ENCODE measurements at regions not wholly inside any gene's neighbourhood (a gene's known extent, or its start where the extent isn't known, plus 50 kb on each side); places are given as distances from the start of the nearest gene placed in this dataset.
A peak's percentile ranks its signal among the peaks of the same experiment; 100 is the strongest.

DNA sequence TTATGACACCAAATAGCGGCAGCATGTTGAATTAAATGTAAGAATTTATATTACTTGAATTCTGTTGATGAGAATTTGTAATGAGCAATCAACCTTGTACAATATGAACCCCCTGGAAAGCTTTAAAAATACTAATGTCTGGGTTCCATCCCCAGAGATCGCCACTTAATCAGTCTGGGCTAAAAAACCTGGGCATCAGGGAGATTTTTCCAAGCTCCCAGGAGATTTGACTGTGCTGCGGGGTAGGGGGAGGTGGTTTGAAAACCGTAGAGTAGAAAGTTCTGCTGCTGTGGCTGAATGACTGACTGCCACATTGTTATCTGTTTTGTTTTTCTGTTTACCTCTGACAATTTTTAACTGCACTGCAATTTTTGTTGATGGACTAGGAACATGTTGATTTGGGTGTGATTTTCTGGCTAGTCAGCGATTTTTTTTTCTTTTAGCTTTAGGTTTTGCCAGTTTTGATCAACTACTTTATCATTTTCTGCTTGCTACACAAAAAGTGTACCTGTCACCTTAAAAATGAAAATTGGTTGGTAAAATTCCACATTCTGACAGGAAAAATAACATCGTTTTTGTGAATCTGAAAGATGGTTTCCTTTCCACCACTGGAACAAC, 79.3 kb downstream of the PCTP start:
- no peak for DNase-seq (ENCODE audit: low read depth in 2 of 2)

DNA sequence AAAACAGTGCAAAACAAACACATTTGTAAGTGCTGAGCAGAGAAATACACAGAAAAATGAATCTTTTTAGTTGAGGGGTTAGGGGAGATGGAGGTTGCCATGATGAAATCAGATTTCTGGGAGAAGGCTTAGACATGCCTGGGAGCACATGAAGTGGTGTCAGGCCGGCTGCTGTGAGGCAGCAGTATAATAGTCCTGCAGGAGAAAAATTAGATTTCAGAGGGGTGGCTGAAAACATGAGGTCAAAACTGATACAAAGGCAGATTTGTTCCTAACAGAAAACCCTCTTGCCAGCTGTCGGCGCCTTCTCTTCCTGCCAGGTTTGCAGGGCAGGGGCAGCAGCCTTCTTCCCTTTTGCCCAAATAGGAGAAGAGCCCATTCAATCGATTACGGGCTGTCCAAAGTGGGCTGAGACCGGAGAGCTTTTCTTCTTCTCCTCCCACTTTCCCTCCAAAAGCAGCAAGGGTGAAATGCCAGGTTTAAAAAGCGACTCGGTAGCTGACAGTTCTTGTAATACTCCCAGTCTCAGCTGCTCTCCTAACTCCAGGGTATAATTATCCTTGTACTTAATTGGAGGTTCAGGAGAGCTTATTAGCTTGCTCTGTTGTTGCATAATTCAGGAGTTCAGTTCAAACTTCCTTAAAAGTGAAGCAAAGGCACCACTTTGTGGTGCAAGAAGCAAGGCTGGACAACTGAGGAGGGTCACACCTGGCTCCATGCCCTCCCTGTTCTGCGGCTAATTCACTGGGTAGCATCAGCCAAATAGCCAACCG, 80.0 kb downstream of the PCTP start:
- no peak for DNase-seq (ENCODE audit: low read depth in 2 of 2)

DNA sequence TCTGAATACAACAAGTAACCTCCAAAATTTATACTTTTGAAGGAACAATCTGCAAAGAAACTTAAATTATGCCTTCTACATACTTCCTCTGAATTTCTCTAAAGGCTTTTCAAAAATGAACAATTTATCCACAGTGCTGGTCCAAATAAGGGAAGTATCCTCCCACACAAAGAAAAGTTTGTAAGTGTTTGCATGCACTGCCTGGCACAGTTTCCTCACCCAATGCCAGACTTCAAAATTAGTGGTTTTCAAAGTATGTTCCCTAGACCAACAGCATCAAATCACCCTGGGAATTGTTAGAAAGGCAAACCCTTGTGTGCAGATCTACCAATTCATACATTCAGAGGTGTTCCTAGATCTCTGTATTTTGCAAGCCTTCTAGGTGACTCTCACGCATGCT, 82.5 kb downstream of the PCTP start:
- no peak for DNase-seq (ENCODE audit: low read depth in 2 of 2)

DNA sequence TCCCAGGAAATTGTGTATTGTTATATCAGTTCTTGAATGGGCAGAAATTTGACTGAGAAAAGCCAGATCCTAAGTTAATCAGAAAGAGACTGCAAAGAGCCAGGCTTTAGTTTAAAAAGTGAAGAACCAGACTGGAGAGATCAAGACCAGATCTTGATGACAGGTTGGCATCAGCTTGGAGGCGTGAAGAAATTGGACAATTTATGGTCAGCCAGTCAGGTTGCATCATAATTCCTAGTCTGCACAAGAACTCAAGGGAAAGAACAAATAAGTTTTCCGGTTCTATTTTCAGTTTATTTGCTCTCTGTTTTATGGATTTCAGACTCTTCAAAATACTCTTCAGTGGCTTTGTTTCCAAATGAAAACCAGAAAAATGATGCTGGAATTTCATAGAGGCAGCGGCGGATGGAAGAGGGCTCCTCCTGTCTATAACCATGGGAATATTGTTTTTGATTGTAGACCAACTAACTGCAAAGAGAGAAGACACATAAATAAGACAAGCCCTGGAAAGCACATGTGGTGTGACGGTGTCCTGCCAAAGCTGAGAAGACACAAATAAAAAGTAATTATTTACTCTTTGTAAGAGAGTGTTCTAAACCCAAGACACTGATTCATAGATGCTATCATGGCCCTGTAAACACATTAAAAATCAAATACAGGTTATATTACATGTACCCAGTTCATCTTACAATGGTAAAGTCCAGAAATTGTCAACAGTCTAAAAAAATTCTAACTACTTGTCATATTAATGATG, 91.7 kb downstream of the PCTP start:
- DNase-seq (ENCODE audit: low read depth in 2 of 2) = no peak

DNA sequence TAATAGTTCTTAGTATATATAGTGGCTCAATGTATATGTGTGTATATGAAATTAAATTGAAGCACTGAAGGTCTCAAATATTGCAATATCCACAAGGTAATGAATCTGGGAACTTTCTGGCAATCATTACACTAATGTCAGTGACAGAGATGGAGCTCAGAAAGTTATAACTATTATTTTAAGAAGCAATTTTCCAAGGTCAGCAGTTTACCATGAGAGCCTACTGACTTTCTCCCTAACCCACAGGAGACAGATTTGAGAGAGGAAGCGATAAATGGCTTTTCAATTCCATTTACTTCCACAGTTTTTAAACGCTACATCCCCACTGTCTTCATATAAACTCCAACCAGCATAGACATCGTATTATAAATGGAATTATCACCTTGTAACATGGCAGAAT, 92.9 kb downstream of the PCTP start:
- DNase-seq (ENCODE audit: low read depth in 2 of 2) = no peak

DNA sequence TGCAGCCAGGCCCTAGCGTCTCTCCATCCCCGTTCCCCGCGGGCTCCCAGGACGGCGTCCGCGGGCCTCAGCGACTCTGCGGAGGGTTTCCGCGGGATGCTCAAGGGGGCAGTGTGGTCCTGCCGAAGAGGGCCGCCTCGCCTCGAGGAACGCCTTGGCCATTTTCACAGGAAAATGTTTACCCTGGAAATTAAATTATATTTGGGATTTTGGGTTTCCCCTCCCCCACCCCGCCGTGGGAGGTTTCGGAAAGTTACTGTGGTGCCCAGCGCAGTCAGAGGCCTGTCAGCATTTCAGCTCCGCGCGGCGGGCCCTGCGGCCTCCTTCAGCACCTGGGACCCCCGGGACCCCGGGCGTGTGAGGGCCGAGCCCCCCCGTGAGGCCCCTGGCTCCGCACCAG, 94.5 kb downstream of the PCTP start:
- DNase-seq (ENCODE audit: low read depth in 2 of 2) = peak; percentile 4 to 8

DNA sequence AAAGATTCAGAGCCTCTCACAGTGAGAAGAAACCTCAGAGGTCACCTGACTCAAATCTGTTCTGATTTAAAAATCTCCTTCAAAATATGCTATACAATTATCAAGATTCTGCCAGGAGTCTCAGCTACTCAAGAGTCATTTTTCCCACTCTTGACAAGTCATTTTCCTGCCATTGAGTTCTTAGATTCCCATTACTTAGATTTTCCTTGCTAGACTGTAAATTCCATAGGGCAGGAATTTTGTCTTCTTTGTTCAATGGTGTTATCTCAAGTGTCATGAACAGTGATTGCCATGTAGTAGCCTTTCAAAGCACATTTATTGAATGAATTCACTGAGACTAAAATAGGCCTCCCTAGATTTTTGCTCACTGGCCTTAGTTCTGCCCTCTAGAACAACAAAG, 95.9 kb downstream of the PCTP start:
- DNase-seq (ENCODE audit: low read depth in 2 of 2) = no peak

DNA sequence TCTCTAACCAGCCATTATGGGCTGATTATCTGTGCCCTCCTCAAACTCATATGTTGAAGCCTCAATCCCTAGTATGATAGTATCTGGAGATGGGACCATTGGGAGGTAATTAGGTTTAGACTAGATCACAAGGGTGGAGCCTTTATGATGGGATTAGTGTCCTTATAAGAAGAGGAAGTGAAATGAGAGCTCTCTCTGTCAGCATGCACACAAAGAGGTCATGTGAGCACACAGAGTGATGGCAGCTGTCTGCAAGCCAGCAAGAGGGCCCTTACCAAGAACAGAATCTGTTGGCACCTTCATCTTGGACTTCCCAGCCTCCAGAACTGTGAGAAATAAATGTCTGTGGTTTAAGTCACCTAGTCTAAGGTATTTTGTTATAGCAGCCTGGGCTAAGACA, 101.9 kb downstream of the PCTP start:
- no peak for DNase-seq (ENCODE audit: low read depth in 2 of 2)

DNA sequence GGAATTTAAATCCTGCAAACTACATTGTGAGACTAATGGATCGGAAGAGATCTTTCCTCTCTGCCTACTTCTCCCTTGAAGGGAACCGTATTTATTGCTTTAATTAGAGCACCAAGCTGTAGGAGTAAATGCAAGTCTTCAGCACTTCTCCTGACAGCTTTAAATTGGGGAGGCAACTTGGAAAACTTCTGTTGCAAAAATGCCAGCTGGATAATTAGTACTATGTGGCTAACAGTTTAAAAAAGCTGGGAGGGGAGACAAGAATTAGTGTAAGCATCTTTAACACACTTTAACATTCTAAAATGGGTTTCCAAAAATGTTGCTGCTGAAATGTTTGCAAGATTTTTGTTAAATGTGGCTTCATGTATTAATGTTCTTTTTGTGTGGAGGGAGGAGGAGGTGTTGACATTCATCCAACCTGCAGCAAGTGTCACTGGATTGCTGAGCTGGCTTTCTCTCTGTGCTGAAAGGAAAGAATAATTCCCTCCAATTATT, 108.5 kb downstream of the PCTP start:
- DNase-seq (ENCODE audit: low read depth in 2 of 2) = no peak

DNA sequence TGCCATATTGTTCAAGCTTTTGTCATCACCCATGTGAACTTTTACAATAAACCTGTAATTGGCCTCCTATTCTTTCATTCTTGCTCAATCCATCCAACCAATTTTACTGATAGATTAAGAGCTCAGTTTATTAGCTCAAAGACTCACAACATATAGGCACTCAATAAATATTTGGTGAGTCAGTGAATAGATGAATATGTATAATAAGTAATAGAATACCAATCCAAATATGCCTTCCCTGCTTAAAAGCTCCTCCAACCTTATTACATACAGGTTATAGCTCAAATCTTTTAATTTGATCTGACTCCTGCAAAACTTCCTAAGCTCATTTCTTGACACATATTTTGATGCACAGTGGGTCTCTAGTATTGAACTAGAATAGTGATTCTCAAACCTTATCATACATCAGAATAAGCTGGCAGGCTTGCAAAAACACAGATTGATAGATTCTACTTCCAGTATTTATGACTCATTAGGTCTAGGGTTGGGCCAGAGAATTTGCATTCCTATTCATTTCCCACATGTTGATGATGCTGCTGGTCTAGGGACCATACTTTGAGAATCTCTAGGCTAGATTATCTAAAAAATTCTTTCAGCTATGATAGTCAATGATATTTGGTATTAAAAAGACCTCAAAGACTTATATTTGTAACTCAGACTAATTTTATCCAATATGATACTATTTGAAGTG, 114.4 kb downstream of the PCTP start:
- no peak for DNase-seq (ENCODE audit: low read depth in 2 of 2)

DNA sequence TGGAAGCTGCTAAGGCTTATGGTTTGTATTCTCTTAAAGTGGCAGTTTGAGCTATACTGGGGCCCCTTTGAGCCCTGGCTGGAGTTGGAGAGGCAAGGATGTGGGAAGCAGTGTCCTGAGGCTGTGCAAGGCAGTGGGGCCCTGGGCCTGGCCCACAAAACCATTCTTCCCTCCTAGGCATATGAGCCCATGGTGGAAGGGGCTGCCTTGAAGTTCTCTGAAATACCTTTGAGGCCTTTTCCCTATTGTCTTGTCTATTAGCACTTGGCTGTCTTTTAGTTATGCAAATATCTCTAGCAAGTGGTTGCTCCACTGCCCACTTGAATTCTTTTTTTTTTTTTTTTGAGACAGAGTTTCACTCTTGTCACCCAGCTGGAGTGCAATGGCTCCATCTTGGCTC, 119.2 kb downstream of the PCTP start:
- no peak for DNase-seq (ENCODE audit: low read depth in 2 of 2)

DNA sequence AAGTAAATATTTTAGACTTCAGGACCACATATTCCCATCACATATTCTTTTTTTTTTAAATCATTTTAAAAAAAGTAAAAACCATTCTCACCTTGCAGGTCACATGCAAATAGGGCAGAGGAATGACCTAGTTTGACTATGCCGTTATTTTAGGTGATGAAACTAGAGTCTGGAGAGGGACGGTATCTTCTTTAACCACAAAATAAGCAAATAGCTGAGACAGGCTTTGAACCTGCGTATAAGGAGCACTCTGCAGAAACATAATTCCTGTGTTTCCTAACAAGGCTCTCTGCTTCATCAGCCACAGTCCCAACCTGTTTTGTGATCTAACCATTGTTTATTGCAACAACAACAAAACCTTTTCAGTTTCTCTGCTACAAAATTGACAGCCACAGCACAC, 121.5 kb downstream of the PCTP start:
- no peak for DNase-seq (ENCODE audit: low read depth in 2 of 2)

DNA sequence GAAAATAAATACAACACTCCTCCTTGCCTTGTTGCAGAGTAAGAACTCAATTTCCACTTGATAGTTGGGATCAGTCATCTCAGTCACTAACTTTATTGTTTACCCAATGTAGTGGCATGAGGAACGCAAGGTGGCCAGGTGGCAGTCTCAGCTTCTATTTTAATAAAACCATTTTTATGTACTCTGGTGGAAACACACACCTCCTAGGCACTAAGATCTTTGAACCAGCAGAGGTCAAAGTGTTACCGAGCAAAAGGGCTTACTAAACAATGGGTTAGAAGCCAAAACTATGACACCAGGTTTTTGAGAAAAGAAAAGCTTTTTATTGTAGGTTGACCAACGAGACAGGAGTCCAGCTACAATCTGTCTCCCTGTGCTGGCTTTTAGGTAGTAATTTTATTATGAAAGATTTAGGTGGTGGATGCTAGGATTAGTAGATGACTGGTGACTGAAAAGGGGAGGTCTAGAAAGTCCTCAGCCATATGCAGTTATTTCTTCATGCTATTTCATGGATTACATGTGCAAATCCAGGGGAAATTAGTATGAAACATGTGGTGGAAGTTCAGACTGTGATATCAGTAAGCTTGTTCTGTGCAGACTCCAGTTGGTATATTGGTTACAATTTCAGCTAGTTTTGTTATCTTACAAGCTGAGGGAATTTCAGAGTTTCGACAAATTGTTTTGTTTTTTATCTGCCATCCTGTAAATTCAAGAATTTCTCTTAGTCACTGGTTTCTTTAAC, 122.3 kb downstream of the PCTP start:
- no peak for DNase-seq (ENCODE audit: low read depth in 2 of 2)

DNA sequence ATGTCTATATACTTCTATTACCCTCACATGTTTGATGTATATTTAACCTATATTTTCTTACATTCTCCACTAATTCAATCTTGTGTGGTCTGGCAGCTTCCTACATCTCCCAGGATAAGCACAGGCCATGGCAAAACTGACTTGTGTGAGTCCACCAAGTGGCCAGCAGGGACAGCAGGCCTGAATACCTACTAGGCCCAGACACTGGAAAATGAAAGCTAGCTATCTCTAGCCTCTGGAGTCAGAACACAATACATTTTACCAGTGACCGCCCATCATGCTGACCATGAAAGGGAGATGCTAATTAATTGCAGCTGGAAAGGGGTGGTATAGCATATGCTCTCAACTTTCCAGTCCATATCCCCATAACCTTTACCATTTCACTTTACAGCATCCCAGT, 132.3 kb downstream of the PCTP start:
- no peak for DNase-seq (ENCODE audit: low read depth in 2 of 2)

DNA sequence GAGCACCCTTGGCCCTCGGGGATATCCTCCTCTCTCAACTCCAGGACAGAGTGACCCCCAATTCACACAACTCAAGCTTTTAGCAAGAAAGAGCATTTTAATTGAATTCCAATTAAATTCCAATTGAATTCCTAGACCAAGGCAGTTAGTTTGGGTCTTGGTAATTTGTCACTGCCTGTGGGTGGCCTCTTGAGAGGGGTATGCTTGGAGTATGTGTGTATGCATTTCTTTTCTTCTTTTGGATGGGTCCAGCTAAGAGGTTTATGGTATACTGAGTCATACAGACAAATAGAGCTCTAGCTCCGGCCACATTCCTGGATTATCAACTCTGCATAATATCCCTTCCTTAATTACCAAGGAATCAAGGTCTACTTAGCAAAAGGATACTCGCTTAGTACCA, 136.7 kb downstream of the PCTP start:
- no peak for DNase-seq (ENCODE audit: low read depth in 2 of 2)

DNA sequence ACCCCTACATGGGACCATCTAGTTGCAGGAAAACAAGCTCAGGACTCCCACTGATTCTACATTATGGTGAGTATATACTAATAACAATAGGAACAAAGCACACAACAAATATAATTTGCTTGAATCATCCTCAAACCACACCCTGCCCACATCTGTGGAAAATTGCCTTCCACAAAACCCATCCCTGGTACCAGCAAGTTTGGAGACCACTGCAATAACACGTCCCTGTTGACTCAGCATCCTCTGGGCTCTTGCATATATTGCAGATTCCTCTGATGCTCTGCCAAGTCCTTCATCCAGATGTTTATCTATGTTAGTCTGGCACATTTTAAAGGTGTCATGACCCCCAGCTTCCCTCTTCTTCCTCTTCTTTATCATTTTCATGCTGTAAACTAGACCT, 138.4 kb downstream of the PCTP start:
- DNase-seq (ENCODE audit: low read depth in 2 of 2) = no peak

DNA sequence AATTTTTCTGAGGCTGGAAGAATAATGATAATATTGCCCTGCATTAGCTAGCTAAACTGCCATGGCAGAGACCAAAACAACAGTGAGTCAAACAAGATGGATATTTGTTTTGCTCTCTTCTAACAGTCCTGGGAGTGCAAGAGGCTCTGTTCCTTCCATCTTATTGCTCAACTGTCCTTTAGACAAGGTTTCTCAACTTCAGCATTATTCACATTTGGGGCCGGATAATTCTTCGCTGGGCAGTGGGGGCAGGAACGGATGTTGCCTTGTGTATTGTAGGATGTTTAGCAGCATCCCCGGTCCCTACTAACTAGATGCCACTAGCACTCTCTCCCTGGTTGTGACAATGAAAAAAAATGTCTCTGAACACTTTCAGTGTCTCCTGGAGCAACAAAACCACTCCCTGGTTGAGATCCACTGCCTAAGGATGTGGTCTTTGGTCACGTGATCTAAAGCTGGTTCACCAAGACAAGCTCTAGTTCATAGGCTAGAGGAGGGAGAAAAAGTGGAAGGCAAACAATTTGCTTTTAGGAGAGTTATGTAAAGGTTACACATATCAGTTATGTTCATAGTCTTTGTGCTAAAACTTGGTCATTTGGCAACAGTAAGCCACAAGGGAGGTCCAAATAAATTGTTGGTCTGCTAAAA, 144.4 kb downstream of the PCTP start:
- DNase-seq (ENCODE audit: low read depth in 2 of 2) = no peak

DNA sequence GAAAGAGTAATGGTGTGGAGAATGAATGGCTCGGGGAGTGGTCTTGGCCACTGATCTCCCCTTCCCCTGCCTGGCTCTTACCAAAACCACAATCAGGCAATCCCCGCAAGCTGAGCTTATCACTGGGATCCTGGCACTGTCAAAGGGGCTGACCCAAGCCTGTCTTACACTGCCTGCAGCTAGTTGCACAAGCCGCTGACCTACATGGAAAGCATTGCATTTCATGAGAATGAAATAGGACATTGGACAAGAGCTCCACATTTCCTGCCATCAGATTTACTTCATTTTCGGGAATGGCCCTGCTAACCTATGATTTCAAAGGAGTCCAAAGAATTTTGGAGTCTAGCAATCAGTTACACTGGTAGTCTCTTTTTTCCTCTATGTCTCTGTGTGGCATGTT, 146.4 kb downstream of the PCTP start:
- DNase-seq (ENCODE audit: low read depth in 2 of 2) = no peak

DNA sequence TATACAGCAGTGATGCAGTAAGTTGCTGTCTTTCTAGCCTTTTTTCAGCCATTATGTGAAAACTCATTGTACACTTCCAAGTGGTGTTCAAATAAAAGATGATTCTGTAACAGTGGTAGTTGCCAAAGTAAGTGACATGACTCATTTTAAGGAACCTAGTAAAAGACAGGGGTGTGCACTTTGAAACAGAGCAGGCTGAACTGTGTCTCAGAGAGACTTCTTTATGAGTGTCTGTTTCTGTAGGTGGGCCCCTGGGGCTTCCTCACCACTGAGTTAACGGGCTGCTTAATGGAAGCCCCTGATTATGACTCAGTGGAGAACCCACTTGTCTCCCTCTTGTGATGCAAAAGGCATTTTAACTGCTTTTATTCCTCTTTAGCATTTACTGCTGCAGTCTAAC, 147.3 kb downstream of the PCTP start:
- no peak for DNase-seq (ENCODE audit: low read depth in 2 of 2)

DNA sequence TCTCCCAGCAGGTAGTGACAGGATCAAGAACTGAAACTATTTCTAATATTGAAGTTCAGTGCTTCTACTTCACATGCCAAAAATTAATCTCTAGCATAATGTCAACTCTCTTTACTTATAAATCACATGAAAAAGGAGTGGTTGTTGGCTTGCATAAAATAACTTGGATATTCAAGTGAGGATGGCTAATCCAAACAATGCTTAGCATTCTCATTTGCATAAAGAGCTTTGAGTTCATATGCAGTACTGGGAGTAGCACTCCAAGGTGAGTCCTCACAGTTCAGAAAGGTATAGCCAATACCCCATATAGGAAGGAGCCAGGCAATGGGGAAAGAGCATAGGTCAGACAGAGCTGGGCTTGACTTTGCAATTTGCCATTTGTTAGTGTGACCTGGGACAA, 149.3 kb downstream of the PCTP start:
- DNase-seq (ENCODE audit: low read depth in 2 of 2) = no peak

DNA sequence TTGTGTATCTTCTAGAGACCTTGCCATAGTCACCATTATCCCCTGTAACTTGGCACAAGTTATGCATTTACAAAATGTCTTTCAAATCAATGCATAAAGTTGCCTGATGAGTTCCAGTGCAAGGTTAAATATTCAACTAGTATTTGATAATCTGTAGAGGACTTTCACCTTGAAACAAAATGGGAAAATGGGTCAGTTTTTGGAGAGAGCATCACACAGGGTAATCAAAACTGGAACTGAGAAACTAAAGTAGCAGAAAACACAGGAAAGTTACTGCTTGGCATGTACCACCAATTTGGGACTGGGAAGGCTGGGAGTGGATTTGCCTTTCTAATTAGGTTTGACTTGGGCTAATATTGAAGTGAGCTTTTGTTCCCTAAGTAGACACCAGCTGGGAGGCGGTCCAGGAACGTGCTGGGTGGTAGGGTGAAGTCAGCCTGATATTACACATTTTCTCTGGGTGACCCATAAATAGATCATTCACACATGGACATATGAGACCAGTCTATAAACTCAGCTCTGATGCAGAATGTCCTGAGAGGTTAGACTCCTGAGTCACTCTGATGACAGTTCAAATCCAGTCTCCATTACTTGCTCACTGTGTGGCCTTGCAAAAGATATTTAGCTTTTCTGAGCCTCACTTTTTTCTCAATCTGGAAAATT, 152.3 kb downstream of the PCTP start:
- DNase-seq (ENCODE audit: low read depth in 2 of 2) = no peak
